ENCODE measurements at regions not wholly inside any gene's neighbourhood (a gene's known extent, or its start where the extent isn't known, plus 50 kb on each side); places are given as distances from the start of the nearest gene placed in this dataset.

GRCh38 chr14:71478542-71478941 lies 453.7 kb upstream of the RGS6 start:
- Histone ChIP-seq H3K9me3 (ENCODE audit: control insufficient read depth, low read depth, low read length) (no peaks in the 10 kb centered on the region), H2AK5ac (ENCODE audit: insufficient read length, low read length) (no peak overlapping the region), H4K5ac (ENCODE audit: insufficient read length, low read depth, low read length) (no peak overlapping the region), H3K23ac (ENCODE audit: insufficient read length, low read depth, low read length) (no peak overlapping the region), H3K23me2 (ENCODE audit: insufficient read length, low read depth, low read length, poor library complexity, severe bottlenecking) (no peaks in the 10 kb centered on the region), H4K91ac (ENCODE audit: insufficient read length, low read depth, low read length) (no peak overlapping the region), H3K18ac (ENCODE audit: insufficient read length, low read depth, low read length) (no peak overlapping the region), H4K8ac (replicated peaks; ENCODE audit: insufficient read length, low read depth, low read length) (no peak overlapping the region), H3K4ac (ENCODE audit: low read depth, low read length) (no peak overlapping the region), H3K27me3 (ENCODE audit: insufficient read depth, low read length) (no peaks in the 10 kb centered on the region), H2BK120ac (ENCODE audit: low read depth, low read length, poor library complexity, severe bottlenecking) (no peak overlapping the region), H2BK20ac (ENCODE audit: low read depth, low read length, poor library complexity, severe bottlenecking) (no peak overlapping the region), H3K79me2 (ENCODE audit: insufficient read depth, low read length) (0 out of 2 replicates have a peak, but pooled peaks cover 5% of the 10 kb centered on the region), H3K56ac (ENCODE audit: insufficient read length, low read depth, low read length) (no peak overlapping the region), H3K9ac (ENCODE audit: extremely low read depth, insufficient read length, low read length) (no peak overlapping the region), H3K4me1 (ENCODE audit: insufficient read depth, low read length) (peaks cover 4% of the 10 kb centered on the region; the same call in 1 of the 2 replicates), H3K27ac (ENCODE audit: insufficient read length, low read depth, low read length) (no peak overlapping the region), H2BK15ac (ENCODE audit: low read depth, low read length) (no peak overlapping the region), H3K79me1 (ENCODE audit: insufficient read depth, low read depth, low read length, poor library complexity, severe bottlenecking) (no peaks in the 10 kb centered on the region), H2AFZ (ENCODE audit: low read length) (no peak overlapping the region), H3T11ph (ENCODE audit: low read length) (no peak overlapping the region), H3K14ac (ENCODE audit: insufficient read depth, low read length) (no peak overlapping the region), H2BK12ac (ENCODE audit: insufficient read length, low read depth, low read length) (no peak overlapping the region), H3K4me2 (ENCODE audit: insufficient read depth, insufficient read length, low read length) (no peak overlapping the region), H4K20me1 (ENCODE audit: control insufficient read depth, insufficient read depth, insufficient read length) (no peaks in the 10 kb centered on the region), H2BK5ac (ENCODE audit: insufficient read length, low read length) (no peak overlapping the region)
- no peak overlapping the region for H3K4me3 Mint-ChIP-seq
- TF ChIP-seq CTCF (conservative IDR thresholded peaks at IDR 0.05), result no peak
- H3K4me1 Mint-ChIP-seq, result peaks cover 34 to 35% of the 10 kb centered on the region in 2 experiments
- H3K27ac Mint-ChIP-seq, result peak overlapping the region; percentile 16 to 76 (median 52)
- no CpG with 5 or more reads among the region's 4 CpGs for WGBS (ENCODE audit: extremely low coverage, insufficient read length, low lambda C conversion rate)
- no peaks in the 10 kb centered on the region for H3K27me3 Mint-ChIP-seq (ENCODE audit: low read depth)
- peaks cover 0 to 2% (median 0%) of the 10 kb centered on the region in 3 experiments; a peak in 3 of 7 replicates for H3K36me3 Mint-ChIP-seq (ENCODE audit: insufficient read depth in 1 of 3, low read depth in 3 of 3)
- H3K9me3 Mint-ChIP-seq, result no peaks in the 10 kb centered on the region
- DNase-seq, result no peak
